DOHH2 (cell line): ENCODE measurements at regions not wholly inside any gene's neighbourhood (a gene's known extent, or its start where the extent isn't known, plus 50 kb on each side); places are given as distances from the start of the nearest gene placed in this dataset.

Experiments used
- CTCF ChIP-seq: fragments of 200-600 bp; sonication (generic); IDR thresholded peaks from one replicate; pipeline ENCODE4 v1.5.1; 2014; ENCODE audit warnings: antibody characterized with exemption, mild to moderate bottlenecking, low read depth, low read length; ENCODE audit not compliant: poor library complexity, severe bottlenecking
- EZH2phosphoT487 ChIP-seq: fragments of 200-600 bp; sonication (generic); IDR thresholded peaks from 2 replicates; pipeline ENCODE4 v1.6.1; 2017; ENCODE audit warnings: borderline replicate concordance, mild to moderate bottlenecking, antibody characterized with exemption, low read length, moderate library complexity, mixed read lengths

- no peak for TF ChIP-seq CTCF
- TF ChIP-seq EZH2phosphoT487: no peak
Measured at GRCh38 chr10:61346796-61347413, 106.3 kb downstream of the TMEM26 start.
